Sigmoid colon (tissue), 6 donors: ENCODE measurements at regions not wholly inside any gene's neighbourhood (a gene's known extent, or its start where the extent isn't known, plus 50 kb on each side); places are given as distances from the start of the nearest gene placed in this dataset.

Source experiments
- DNase-seq: peaks from one replicate; pipeline ENCODE4 v3.0.0-alpha.2; 2019
- H3K27ac ChIP-seq, 4 donors: fragments of 200-600 bp; sonication (generic); one replicate each; pipeline ENCODE4 v1.5.1; 2016 to 2019; ENCODE audit warnings: mild to moderate bottlenecking in 1 of 4
- H3K27me3 ChIP-seq, 3 donors: fragments of 200-600 bp; sonication (generic); one replicate each; pipeline ENCODE4 v1.5.1; 2019; ENCODE audit warnings: mild to moderate bottlenecking in 1 of 3
- H3K36me3 ChIP-seq, 4 donors: fragments of 200-600 bp; sonication (generic); one replicate each; pipeline ENCODE4 v1.5.1; 2016 to 2019
- H3K4me1 ChIP-seq, 4 donors: fragments of 200-600 bp; sonication (generic); one replicate each; pipeline ENCODE4 v1.5.1; 2017 to 2019
- H3K4me3 ChIP-seq, 4 donors: fragments of 200-600 bp; sonication (generic); one replicate each; pipeline ENCODE4 v1.5.1; 2017 to 2019; ENCODE audit warnings: mild to moderate bottlenecking in 2 of 4, moderate library complexity in 1 of 4
- H3K9me3 ChIP-seq, 4 donors: fragments of 200-600 bp in 3 of 4; sonication (generic) in 3 of 4; one replicate each; pipeline versions ENCODE4 v1.5.1 to v1.6.1; 2013 to 2019
- EP300 ChIP-seq, 4 donors: sonication (generic); formaldehyde crosslinking; IDR thresholded peaks; one replicate each; pipeline ENCODE4 v1.6.1; 2017; ENCODE audit warnings: antibody characterized with exemption in 4 of 4
- POLR2A ChIP-seq, 2 donors: fragments of 450-650 bp; IDR thresholded peaks; one replicate each; pipeline ENCODE4 v1.6.1; 2016; ENCODE audit warnings: antibody characterized with exemption in 2 of 2, mild to moderate bottlenecking in 2 of 2, moderate library complexity in 2 of 2
- POLR2AphosphoS5 ChIP-seq, 4 donors: sonication (generic); formaldehyde crosslinking; IDR thresholded peaks; one replicate each; pipeline ENCODE4 v1.6.1; 2017; ENCODE audit warnings: antibody characterized with exemption in 4 of 4
- WGBS, 2 donors: extraction: QIAGEN DNeasy Blood & Tissue Kit; methylation state at CpG; one replicate each; pipeline ENCODE4 v1.1.7; 2013; 5-methylcytosine and 5-hydroxymethylcytosine counted together
- intact Hi-C: fragments of 100-400 bp; cut with DNase I; formaldehyde crosslinking; loops from one replicate; pipeline ENCODE4 v1.15.1; 2023
- TF ChIP-seq, protein P1 (sequence below), 4 experiments: fragments of 450-650 bp in 3 of 4; fragments of 200-600 bp in 1 of 4; IDR thresholded peaks; one replicate each; pipeline ENCODE4 v1.5.1; 2016 to 2019; ENCODE audit warnings: antibody characterized with exemption in 4 of 4, mild to moderate bottlenecking in 3 of 4, moderate library complexity in 2 of 4
- donor health status: healthy with polysubstance abuse.
- donor health status: healthy.

DNA sequence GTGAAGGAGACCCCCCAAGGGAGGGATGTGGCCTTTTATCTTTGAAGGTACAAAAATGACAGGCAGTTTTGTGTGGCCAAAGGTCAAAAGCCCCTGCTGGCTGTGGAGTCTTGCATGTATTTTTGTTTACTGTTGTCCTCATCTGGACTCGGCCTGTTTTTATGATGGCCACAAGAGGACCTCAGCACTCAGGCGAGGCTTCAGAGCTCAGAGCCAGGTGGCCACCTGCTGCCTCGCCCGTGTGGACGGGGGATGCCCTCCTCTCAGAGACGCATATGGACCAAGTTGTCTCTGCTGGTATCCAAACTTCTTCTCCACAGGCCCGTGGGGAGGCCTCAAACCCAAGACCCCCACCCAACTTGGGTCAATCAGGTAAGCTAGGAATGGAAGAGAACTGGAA lies 118.2 kb downstream of the DACT2 start:
- Histone ChIP-seq H3K36me3 (no peaks in the 10 kb centered on the region), H3K9me3 (no peaks in the 10 kb centered on the region), H3K27me3 (no peaks in the 10 kb centered on the region), H3K4me3 (no peak overlapping the region), H3K4me1 (no peaks in the 10 kb centered on the region), H3K27ac (no peak overlapping the region)
- 15 to 59% methylated on average over 7 of the region's 7 CpGs for WGBS, 2 donors
- intact Hi-C loops = no loop called here
- TF ChIP-seq EP300 (IDR thresholded peaks at IDR 0.05) = no peak
- TF ChIP-seq, protein P1, sequence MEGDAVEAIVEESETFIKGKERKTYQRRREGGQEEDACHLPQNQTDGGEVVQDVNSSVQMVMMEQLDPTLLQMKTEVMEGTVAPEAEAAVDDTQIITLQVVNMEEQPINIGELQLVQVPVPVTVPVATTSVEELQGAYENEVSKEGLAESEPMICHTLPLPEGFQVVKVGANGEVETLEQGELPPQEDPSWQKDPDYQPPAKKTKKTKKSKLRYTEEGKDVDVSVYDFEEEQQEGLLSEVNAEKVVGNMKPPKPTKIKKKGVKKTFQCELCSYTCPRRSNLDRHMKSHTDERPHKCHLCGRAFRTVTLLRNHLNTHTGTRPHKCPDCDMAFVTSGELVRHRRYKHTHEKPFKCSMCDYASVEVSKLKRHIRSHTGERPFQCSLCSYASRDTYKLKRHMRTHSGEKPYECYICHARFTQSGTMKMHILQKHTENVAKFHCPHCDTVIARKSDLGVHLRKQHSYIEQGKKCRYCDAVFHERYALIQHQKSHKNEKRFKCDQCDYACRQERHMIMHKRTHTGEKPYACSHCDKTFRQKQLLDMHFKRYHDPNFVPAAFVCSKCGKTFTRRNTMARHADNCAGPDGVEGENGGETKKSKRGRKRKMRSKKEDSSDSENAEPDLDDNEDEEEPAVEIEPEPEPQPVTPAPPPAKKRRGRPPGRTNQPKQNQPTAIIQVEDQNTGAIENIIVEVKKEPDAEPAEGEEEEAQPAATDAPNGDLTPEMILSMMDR (IDR thresholded peaks at IDR 0.05) = peak in 1 of 4 experiments; percentile 17
- no peak for TF ChIP-seq POLR2A (IDR thresholded peaks at IDR 0.05)
- peak; percentile 28 for DNase-seq

DNA sequence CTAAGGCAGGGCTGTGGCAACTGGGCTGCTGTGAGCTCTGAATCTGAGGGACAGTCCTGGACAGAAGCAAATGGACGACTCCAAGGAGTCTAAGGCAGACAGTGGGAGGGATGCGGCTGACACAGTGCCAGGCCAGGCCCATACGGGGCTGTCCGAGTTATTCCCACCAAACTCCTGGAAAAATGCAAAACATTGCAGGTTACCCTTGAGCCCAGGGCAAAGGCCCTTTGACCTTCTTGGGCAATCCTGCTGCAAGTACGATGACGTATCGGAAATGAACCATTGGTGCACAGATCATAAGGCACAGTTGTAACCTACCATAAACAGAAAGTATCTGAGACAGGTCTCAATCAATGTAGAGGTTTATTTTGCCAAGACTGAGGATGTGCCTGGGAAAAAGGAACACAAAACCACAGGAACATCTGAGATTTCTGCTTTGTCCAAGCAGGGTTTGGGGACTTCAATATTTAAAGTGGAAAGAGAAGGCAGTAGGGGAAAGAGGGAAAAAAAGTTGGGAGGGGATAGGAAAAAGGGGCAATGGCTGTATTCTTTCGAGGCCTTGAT lies 118.9 kb downstream of the DACT2 start:
- Histone ChIP-seq H3K27me3 (no peaks in the 10 kb centered on the region), H3K27ac (no peak overlapping the region), H3K36me3 (no peaks in the 10 kb centered on the region), H3K4me1 (no peaks in the 10 kb centered on the region), H3K9me3 (no peaks in the 10 kb centered on the region), H3K4me3 (no peak overlapping the region)
- WGBS, 2 donors = 84 to 90% methylated on average over 8 of the region's 8 CpGs
- peak; percentile 36 for DNase-seq
- intact Hi-C loops = no loop called here
- TF ChIP-seq EP300 (IDR thresholded peaks at IDR 0.05) = no peak
- TF ChIP-seq, protein P1 (IDR thresholded peaks at IDR 0.05) = no peak
- no peak for TF ChIP-seq POLR2AphosphoS5 (IDR thresholded peaks at IDR 0.05)
- TF ChIP-seq POLR2A (IDR thresholded peaks at IDR 0.05) = no peak

DNA sequence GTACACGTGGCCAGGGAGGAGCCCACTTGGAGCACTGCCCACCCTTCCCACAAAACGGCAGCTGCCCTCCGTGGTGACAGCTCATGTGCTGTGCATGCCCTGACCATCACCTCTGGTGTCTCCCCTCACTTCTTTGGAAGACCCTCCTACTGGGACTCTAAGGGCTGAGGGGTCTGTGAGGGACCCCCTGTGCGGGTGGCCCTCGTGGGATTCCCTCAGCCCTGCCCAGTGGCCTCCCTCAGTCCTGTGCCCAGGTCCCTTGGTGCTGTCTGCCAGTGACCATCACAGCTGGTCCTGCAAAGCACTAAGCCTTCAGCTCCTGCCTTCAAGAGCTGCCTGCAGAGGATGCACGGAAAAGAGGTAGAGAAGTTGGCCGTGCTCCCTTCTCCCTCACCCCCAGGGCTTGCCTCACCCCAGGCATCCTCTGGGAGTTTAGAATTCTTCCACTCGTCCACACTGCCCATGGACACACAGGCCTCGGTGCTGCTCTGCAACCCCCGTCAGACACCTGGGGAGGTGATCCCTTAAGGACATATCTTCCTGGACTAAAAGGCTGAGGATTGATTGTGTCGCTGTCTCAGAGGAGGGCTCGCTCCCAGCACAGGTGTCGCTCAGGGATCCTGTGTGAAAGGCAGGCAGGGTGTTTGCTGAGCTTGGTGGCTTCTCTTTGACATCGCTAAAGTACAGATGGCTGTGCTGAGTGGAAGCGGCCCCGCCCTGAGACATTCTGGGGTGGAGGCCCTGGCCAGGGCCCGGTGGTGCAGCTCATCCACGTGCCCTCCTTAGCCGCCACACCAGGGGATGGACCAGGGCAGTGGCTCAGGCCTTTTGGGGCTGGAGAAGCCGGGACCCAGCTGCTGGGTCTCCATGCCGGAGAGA lies 119.5 kb upstream of the FRMD1 start:
- Histone ChIP-seq H3K27ac (no peak overlapping the region), H3K27me3 (no peaks in the 10 kb centered on the region), H3K4me1 (no peaks in the 10 kb centered on the region), H3K36me3 (no peaks in the 10 kb centered on the region), H3K9me3 (no peaks in the 10 kb centered on the region), H3K4me3 (no peak overlapping the region)
- WGBS, 2 donors = 80 to 82% methylated on average over 21 of the region's 21 CpGs
- intact Hi-C loops = no loop called here
- peak; percentile 46 for DNase-seq
- TF ChIP-seq, protein P1 (IDR thresholded peaks at IDR 0.05) = no peak
- no peak for TF ChIP-seq POLR2A (IDR thresholded peaks at IDR 0.05)
- TF ChIP-seq POLR2AphosphoS5 (IDR thresholded peaks at IDR 0.05) = no peak
- TF ChIP-seq EP300 (IDR thresholded peaks at IDR 0.05) = no peak

DNA sequence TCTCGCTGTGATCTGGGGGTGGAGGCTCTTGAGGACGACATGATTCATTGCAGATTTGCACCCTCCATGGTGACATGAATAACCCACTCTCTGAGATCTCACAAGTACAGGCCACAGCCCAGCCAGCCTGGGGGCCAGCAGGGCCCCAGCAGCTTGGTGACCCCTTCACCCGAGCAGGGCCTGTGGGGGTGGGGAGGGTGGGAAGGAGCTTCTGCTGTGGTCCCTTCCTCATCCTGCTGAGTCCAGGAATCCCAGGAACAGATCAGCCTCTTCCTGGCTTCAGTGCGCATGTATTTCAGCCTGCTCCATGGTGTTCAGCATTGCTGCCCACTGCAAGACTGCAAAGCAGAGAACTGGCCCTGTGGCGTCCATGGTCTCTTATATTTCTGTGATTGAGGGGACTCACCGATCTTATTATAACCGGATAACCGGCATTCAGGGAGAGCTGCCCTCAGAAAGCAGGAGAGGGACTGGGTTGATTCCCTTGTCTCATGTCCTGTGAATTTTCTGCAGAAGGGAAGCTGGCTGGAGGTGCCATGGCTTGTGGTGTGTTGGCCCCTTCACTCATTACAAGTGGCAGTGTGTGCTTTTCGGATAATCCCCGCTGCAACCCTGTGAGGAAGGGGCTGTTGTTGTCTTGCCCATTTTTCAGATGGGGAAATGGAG lies 118.8 kb upstream of the FRMD1 start:
- peak; percentile 42 for DNase-seq
- H3K9me3 ChIP-seq = no peaks in the 10 kb centered on the region
- 81 to 96% methylated on average over 10 of the region's 10 CpGs for WGBS, 2 donors
- no peak for TF ChIP-seq POLR2A (IDR thresholded peaks at IDR 0.05)
- TF ChIP-seq EP300 (IDR thresholded peaks at IDR 0.05) = no peak
- TF ChIP-seq POLR2AphosphoS5 (IDR thresholded peaks at IDR 0.05) = no peak
- TF ChIP-seq, protein P1 (IDR thresholded peaks at IDR 0.05) = no peak
- no peaks in the 10 kb centered on the region for H3K27me3 ChIP-seq
- H3K27ac ChIP-seq = no peak overlapping the region
- H3K36me3 ChIP-seq = no peaks in the 10 kb centered on the region
- intact Hi-C loops = no loop called here
- H3K4me3 ChIP-seq = no peak overlapping the region
- H3K4me1 ChIP-seq = no peaks in the 10 kb centered on the region
